PC-9 (cell line): ENCODE measurements at regions not wholly inside any gene's neighbourhood (a gene's known extent, or its start where the extent isn't known, plus 50 kb on each side); places are given as distances from the start of the nearest gene placed in this dataset.

Experiments used
- EZH2 ChIP-seq: fragments of 200-600 bp; sonication (generic); IDR thresholded peaks from 2 replicates; pipeline ENCODE4 v1.8.0; 2017; ENCODE audit warnings: antibody characterized with exemption, low read depth
- TF ChIP-seq, protein P1 (sequence below): fragments of 200-600 bp; sonication (generic); conservative IDR thresholded peaks from 2 replicates; pipeline ENCODE4 v1.6.1; 2017; ENCODE audit warnings: mixed run types, antibody characterized with exemption, mild to moderate bottlenecking, moderate library complexity

DNA sequence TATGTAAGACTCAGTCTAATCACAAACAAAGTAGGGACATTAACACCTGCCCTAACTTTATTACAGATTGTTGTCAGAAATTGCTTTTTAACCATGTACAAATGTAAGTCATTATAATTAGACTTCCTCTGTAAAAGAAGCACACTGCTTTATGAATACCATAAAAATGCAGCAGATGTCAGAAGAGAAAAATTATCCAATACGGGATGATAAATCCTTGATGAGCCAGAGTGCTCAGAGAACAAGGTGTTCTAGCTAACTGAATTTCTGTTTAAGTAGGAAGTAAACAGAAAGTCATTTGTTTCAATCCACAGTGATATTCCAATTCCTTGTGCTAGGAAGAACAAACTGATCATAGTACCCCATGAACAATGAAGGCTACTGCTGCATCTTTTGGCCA, 54.6 kb upstream of the BMPER start:
- TF ChIP-seq, protein P1, sequence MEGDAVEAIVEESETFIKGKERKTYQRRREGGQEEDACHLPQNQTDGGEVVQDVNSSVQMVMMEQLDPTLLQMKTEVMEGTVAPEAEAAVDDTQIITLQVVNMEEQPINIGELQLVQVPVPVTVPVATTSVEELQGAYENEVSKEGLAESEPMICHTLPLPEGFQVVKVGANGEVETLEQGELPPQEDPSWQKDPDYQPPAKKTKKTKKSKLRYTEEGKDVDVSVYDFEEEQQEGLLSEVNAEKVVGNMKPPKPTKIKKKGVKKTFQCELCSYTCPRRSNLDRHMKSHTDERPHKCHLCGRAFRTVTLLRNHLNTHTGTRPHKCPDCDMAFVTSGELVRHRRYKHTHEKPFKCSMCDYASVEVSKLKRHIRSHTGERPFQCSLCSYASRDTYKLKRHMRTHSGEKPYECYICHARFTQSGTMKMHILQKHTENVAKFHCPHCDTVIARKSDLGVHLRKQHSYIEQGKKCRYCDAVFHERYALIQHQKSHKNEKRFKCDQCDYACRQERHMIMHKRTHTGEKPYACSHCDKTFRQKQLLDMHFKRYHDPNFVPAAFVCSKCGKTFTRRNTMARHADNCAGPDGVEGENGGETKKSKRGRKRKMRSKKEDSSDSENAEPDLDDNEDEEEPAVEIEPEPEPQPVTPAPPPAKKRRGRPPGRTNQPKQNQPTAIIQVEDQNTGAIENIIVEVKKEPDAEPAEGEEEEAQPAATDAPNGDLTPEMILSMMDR: no peak
- no peak for TF ChIP-seq EZH2
